ENCODE measurements at regions not wholly inside any gene's neighbourhood (a gene's known extent, or its start where the extent isn't known, plus 50 kb on each side); places are given as distances from the start of the nearest gene placed in this dataset.

- no peak overlapping the region for H3K4me3 ChIP-seq (ENCODE audit: control insufficient read depth, low read depth, low read length)
- no peak for TF ChIP-seq CTCF (IDR thresholded peaks at IDR 0.05; ENCODE audit: control insufficient read depth, insufficient read depth, low read depth, low read length, missing control alignments)
- DNase-seq (ENCODE audit: low read depth), result no peak
Observed at GRCh38 chr7:26046150-26046549, 105.8 kb upstream of the NFE2L3 start.

- no peak for DNase-seq (ENCODE audit: low read depth)
- no peak for TF ChIP-seq CTCF (IDR thresholded peaks at IDR 0.05; ENCODE audit: control insufficient read depth, insufficient read depth, low read depth, low read length, missing control alignments)
Observed at GRCh38 chr7:26046878-26047277, 105.1 kb upstream of the NFE2L3 start.

GRCh38 chr7:26048663-26049062 lies 103.3 kb upstream of the NFE2L3 start:
- no peak overlapping the region for H3K4me3 ChIP-seq (ENCODE audit: control insufficient read depth, low read depth, low read length)
- no peak for DNase-seq (ENCODE audit: low read depth)
- TF ChIP-seq CTCF (IDR thresholded peaks at IDR 0.05; ENCODE audit: control insufficient read depth, insufficient read depth, low read depth, low read length, missing control alignments), result no peak

More at GRCh38 chr7:26046878-26047277, 105.1 kb upstream of the NFE2L3 start:
- H3K4me3 ChIP-seq (ENCODE audit: control insufficient read depth, low read depth, low read length), result no peak overlapping the region

DNA sequence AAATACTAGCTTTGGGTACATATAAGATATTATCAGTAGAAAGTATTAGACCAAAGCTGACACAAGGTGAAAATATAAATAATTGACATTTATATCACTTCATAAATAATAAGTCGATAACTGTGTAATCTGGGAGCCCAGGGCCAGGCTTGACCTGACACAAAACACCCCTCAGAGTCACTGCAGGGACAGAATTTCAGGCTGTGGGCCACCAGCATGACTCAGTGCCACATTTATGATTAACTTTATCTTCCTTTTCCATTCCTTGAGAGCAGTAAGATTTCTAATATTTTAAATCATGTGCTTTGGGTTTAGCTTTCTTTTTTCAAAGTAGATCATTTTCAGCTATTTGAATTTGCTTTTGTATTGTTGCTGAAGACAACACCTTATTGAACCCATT lies 102.9 kb upstream of the NFE2L3 start:
- no peak overlapping the region for H3K4me3 ChIP-seq (ENCODE audit: control insufficient read depth, low read depth, low read length)

DNA sequence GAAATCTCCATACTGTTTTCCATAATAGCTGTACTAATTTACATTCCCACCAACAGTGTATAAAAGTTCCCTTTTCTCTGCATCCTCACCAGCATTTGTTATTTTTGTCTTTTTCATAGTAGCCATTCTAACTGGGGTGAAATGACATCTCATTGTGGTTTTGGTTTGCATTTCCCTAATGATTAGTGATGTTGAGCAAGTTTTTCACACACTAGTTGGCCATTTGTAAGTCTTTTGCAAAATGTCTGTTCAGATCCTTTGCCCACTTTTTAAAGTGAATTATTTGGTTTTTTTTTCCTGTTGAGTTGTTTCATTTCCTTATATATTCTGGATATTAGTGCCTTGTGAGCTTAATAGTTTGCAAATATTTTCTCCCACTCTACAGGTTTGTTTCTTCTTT lies 101.0 kb upstream of the NFE2L3 start:
- TF ChIP-seq CTCF (IDR thresholded peaks at IDR 0.05; ENCODE audit: control insufficient read depth, insufficient read depth, low read depth, low read length, missing control alignments), result no peak
- no peak overlapping the region for H3K4me3 ChIP-seq (ENCODE audit: control insufficient read depth, low read depth, low read length)
- DNase-seq (ENCODE audit: low read depth), result no peak

More for the DNA sequence above, 102.9 kb upstream of the NFE2L3 start:
- no peak for DNase-seq (ENCODE audit: low read depth)
- TF ChIP-seq CTCF (IDR thresholded peaks at IDR 0.05; ENCODE audit: control insufficient read depth, insufficient read depth, low read depth, low read length, missing control alignments), result no peak

- TF ChIP-seq CTCF (IDR thresholded peaks at IDR 0.05; ENCODE audit: control insufficient read depth, insufficient read depth, low read depth, low read length, missing control alignments), result no peak
- H3K4me3 ChIP-seq (ENCODE audit: control insufficient read depth, low read depth, low read length), result no peak overlapping the region
- no peak for DNase-seq (ENCODE audit: low read depth)
Observed at GRCh38 chr7:26052706-26053105, 99.3 kb upstream of the NFE2L3 start.

GRCh38 chr7:26054386-26054785 lies 97.6 kb upstream of the NFE2L3 start:
- DNase-seq (ENCODE audit: low read depth), result no peak
- no peak for TF ChIP-seq CTCF (IDR thresholded peaks at IDR 0.05; ENCODE audit: control insufficient read depth, insufficient read depth, low read depth, low read length, missing control alignments)
- no peak overlapping the region for H3K4me3 ChIP-seq (ENCODE audit: control insufficient read depth, low read depth, low read length)
